Effector memory CD8-positive, alpha-beta T cell (primary cell): ENCODE measurements at regions not wholly inside any gene's neighbourhood (a gene's known extent, or its start where the extent isn't known, plus 50 kb on each side); places are given as distances from the start of the nearest gene placed in this dataset.

Experiments used
- ATAC-seq: fragments of 150-1000 bp; cut with Tn5 transposase; replicated peaks from 2 replicates; pipeline ENCODE4 v1.10.0; 2021; ENCODE audit warnings: mild to moderate bottlenecking, moderate library complexity
- DNase-seq, 3 experiments: peaks; one replicate each; pipeline ENCODE4 v3.0.0; 2021
- H3K27ac Mint-ChIP-seq, 2 donors: one replicate each; pipeline ENCODE4 v1.8.0; 2022; ENCODE audit warnings: mild to moderate bottlenecking in 2 of 2, mixed read lengths in 2 of 2, moderate library complexity in 2 of 2
- H3K27me3 Mint-ChIP-seq, 2 donors: one replicate each; pipeline ENCODE4 v1.8.0; 2022; ENCODE audit warnings: mixed read lengths in 2 of 2
- H3K36me3 Mint-ChIP-seq: one replicate; pipeline ENCODE4 v1.8.0; 2022; ENCODE audit warnings: mild to moderate bottlenecking, moderate library complexity, mixed read lengths; ENCODE audit not compliant: insufficient read depth
- H3K4me1 Mint-ChIP-seq, 2 donors: one replicate each; pipeline ENCODE4 v1.8.0; 2022; ENCODE audit warnings: low read depth in 2 of 2, mixed read lengths in 2 of 2
- H3K4me3 Mint-ChIP-seq, 2 donors: one replicate each; pipeline ENCODE4 v1.8.0; 2022; ENCODE audit warnings: mild to moderate bottlenecking in 2 of 2, mixed read lengths in 2 of 2, moderate library complexity in 2 of 2
- H3K9me3 Mint-ChIP-seq, 2 donors: one replicate each; pipeline ENCODE4 v1.8.0; 2022; ENCODE audit warnings: mixed read lengths in 2 of 2

- H3K9me3 Mint-ChIP-seq: peaks cover 0 to 2% of the 10 kb centered on the region in 2 donors
- H3K27ac Mint-ChIP-seq: no peak overlapping the region
- H3K4me1 Mint-ChIP-seq: no peaks in the 10 kb centered on the region
Measured at GRCh38 chr14:81638656-81639280, 105.1 kb upstream of the SEL1L start.

DNA sequence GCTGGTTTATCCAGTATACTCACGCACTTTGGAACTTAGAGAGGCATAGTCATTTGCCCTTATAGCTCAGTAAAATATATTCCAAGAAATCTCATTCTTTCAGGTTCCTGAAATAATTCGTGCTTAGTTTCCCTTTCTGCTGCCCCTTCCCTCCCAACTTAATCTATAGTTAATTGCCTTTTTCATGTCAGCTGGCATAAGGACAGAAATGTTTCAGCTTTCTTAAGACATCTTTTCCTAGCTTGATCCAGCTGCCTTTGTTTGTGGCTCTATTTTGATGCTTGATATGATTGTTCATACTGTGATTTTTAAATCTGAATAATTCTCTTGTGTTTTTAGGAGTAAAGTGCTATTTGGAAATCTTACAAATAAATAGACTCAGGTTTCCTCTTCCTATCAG, 120.0 kb upstream of the SEL1L start:
- Mint-ChIP-seq H3K4me1 (no peaks in the 10 kb centered on the region), H3K27me3 (peaks cover 0 to 11% of the 10 kb centered on the region in 2 donors), H3K27ac (no peak overlapping the region), H3K36me3 (no peaks in the 10 kb centered on the region), H3K9me3 (peaks cover 0 to 3% of the 10 kb centered on the region in 2 donors), H3K4me3 (no peak overlapping the region)
- DNase-seq: no peak
- ATAC-seq: no peak

More at GRCh38 chr14:81638656-81639280, 105.1 kb upstream of the SEL1L start:
- ATAC-seq (no peak), DNase-seq (no peak)
- Mint-ChIP-seq H3K36me3 (no peaks in the 10 kb centered on the region), H3K4me3 (no peak overlapping the region), H3K27me3 (peaks cover 3 to 17% of the 10 kb centered on the region in 2 donors)

GRCh38 chr14:81655423-81656314, 122.0 kb upstream of the SEL1L start:
- H3K27ac Mint-ChIP-seq: no peak overlapping the region
- H3K4me1 Mint-ChIP-seq: no peaks in the 10 kb centered on the region
- H3K27me3 Mint-ChIP-seq: peaks cover 0 to 6% of the 10 kb centered on the region in 2 donors
- H3K9me3 Mint-ChIP-seq: no peaks in the 10 kb centered on the region
- no peak for DNase-seq
- H3K4me3 Mint-ChIP-seq: no peak overlapping the region
- H3K36me3 Mint-ChIP-seq: no peaks in the 10 kb centered on the region
- no peak for ATAC-seq

DNA sequence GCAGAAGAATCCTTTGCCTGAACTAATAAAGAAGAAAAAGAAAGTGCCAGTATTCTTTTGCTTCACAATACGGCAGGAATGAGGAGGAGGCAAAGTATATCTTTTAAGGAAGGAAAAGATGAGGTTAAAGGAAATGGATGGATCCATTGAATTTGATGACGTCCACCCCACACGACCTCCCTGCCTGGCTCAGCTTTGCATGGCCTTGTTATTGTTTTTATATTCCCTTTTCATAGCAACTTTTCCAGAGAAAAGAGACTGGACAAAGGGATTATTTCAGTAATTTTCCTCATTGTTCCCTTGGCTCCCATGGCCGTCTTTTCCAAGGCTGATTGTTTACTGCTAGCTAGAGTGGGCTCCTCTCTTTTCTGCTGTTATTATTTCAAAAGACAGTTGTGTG, 123.2 kb upstream of the SEL1L start:
- H3K9me3 Mint-ChIP-seq: no peaks in the 10 kb centered on the region
- peaks cover 0 to 6% of the 10 kb centered on the region in 2 donors for H3K27me3 Mint-ChIP-seq
- H3K4me3 Mint-ChIP-seq: no peak overlapping the region
- ATAC-seq (no peak), DNase-seq (no peak)
- H3K27ac Mint-ChIP-seq: no peak overlapping the region
- no peaks in the 10 kb centered on the region for H3K4me1 Mint-ChIP-seq
- H3K36me3 Mint-ChIP-seq: no peaks in the 10 kb centered on the region

DNA sequence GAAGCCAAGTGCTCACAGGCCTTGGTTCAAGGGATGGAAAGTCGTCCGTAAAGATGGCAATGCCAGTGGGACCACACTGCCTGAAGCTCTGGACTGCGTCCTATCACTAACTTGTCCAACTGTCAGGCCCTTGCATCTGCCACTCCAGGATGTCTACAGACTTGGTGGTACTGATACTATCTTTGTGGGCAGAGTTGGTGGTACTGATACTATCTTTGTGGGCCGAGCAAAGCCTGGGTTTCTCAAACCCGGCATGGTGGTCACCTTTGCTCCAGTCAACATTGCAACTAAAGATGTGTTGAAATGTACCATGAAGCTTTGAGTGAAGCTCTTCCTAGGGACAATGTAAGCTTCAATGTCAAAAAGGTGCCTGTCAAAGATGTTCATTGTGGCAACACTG, 128.4 kb upstream of the SEL1L start:
- ATAC-seq (no peak), DNase-seq (no peak)
- H3K4me1 Mint-ChIP-seq: no peaks in the 10 kb centered on the region
- no peaks in the 10 kb centered on the region for H3K9me3 Mint-ChIP-seq
- no peak overlapping the region for H3K4me3 Mint-ChIP-seq
- no peaks in the 10 kb centered on the region for H3K36me3 Mint-ChIP-seq
- no peaks in the 10 kb centered on the region for H3K27me3 Mint-ChIP-seq
- no peak overlapping the region for H3K27ac Mint-ChIP-seq

DNA sequence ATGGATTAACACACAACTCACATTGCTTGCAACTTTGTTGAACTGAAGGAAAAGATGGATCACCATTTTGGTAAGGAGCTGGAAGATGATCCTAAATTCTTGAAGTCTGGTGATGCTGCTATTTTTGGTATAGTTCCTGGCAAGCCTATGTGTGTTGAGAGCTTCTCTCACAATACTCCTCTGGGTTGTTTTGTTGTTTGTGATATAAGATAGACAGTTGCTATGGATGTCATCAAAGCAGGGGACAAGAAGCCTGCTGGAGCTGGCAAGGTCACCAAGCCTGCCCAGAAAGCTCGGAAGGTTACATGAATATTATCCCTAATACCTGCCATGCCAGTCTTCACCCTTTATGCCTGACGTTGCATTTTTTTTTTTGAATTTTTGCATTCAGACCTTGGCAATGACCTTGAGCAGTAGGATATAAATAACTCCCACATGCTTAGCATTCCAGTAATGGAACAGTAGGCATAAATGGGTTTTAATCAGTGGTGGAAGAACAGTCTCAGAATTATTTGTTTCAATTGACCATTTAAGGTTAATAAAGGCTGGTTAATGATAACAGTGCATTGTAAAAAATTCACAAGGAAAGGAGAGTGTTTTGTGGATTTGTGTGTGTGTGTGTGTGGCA, 129.0 kb upstream of the SEL1L start:
- Mint-ChIP-seq H3K36me3 (no peaks in the 10 kb centered on the region), H3K4me1 (no peaks in the 10 kb centered on the region), H3K9me3 (no peaks in the 10 kb centered on the region), H3K27ac (no peak overlapping the region), H3K27me3 (no peaks in the 10 kb centered on the region), H3K4me3 (no peak overlapping the region)
- ATAC-seq (no peak), DNase-seq (no peak)

GRCh38 chr14:81668626-81669274, 135.1 kb upstream of the SEL1L start:
- Mint-ChIP-seq H3K9me3 (no peaks in the 10 kb centered on the region), H3K36me3 (no peaks in the 10 kb centered on the region), H3K4me1 (no peaks in the 10 kb centered on the region), H3K27me3 (no peaks in the 10 kb centered on the region), H3K27ac (no peak overlapping the region), H3K4me3 (no peak overlapping the region)
- DNase-seq (no peak), ATAC-seq (no peak)

DNA sequence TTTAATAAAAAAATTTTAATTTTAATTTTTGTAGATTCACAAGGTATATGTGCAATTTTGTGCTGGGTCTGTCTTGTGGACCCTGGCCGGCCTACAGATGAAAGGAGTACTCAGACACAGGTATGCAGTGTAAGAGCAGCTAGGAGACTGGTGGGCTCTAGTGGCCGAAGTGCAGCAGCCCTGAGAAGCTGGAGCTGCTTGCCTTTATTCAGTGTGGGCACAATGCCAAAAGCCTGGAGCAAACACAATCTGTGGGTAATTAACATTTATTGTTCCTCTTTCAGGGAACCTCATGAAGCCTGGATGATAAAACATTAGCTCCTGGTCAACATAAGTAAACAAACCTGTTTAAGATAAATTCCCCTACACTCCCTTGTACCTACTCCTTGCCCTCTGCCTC, 135.7 kb upstream of the SEL1L start:
- ATAC-seq: no peak
- Mint-ChIP-seq H3K27ac (no peak overlapping the region), H3K4me1 (no peaks in the 10 kb centered on the region)

DNA sequence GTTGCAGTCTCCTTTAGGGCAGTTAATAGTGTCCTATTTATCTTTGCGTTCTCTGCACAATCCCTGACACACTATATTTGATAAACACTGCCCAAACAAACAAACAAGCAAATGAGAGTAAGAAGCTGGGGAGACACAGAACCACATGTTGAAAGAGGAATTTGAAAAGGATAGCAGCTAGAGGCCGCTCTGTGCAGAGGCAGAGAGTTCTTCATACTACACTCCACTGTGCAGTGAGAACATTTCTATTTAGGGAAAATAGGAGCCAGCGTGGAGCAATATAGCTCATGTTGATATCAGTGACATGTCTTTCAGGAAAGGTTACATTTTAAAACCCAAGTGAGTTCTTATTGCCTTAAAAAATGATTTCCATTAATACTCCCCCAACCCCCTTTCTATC, 140.3 kb upstream of the SEL1L start:
- no peaks in the 10 kb centered on the region for H3K36me3 Mint-ChIP-seq
- H3K27ac Mint-ChIP-seq: no peak overlapping the region
- H3K4me3 Mint-ChIP-seq: no peak overlapping the region
- DNase-seq (no peak), ATAC-seq (no peak)
- no peaks in the 10 kb centered on the region for H3K27me3 Mint-ChIP-seq
- no peaks in the 10 kb centered on the region for H3K4me1 Mint-ChIP-seq
- peaks cover 0 to under 1% of the 10 kb centered on the region in 2 donors for H3K9me3 Mint-ChIP-seq

More for the DNA sequence above, 135.7 kb upstream of the SEL1L start:
- H3K27me3 Mint-ChIP-seq: no peaks in the 10 kb centered on the region
- no peak overlapping the region for H3K4me3 Mint-ChIP-seq
- no peaks in the 10 kb centered on the region for H3K9me3 Mint-ChIP-seq
- no peak for DNase-seq
- H3K36me3 Mint-ChIP-seq: no peaks in the 10 kb centered on the region

- Mint-ChIP-seq H3K4me3 (no peak overlapping the region), H3K4me1 (no peaks in the 10 kb centered on the region), H3K27me3 (peaks cover 1 to 7% of the 10 kb centered on the region in 2 donors)
Measured at GRCh38 chr14:81676395-81676794, 142.7 kb upstream of the SEL1L start.

DNA sequence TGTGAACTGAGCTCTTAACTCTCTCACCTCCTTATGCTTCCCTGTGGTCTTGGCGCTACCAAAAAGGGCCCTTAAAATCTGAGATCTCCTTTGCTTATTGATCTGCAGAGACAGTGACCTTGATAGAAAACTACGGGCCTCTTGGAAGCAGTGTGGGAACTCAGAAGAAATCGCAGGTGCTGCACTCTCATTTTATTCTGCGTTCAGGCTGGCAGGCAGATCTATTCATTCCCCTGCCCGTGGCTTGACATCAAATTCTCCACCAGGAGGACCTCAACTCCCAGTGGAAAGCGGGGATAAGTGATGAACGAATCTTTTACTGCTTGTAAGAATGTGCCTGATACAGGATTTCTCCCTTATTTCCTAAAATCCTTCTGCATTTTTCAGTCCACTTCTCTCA, 143.2 kb upstream of the SEL1L start:
- DNase-seq (no peak), ATAC-seq (no peak)
- Mint-ChIP-seq H3K27ac (no peak overlapping the region), H3K4me3 (no peak overlapping the region), H3K4me1 (no peaks in the 10 kb centered on the region), H3K9me3 (peaks cover 0 to 4% of the 10 kb centered on the region in 2 donors), H3K27me3 (peaks cover 6 to 12% of the 10 kb centered on the region in 2 donors), H3K36me3 (no peaks in the 10 kb centered on the region)

More at GRCh38 chr14:81676395-81676794, 142.7 kb upstream of the SEL1L start:
- Mint-ChIP-seq H3K36me3 (no peaks in the 10 kb centered on the region), H3K9me3 (peaks cover 0 to 4% of the 10 kb centered on the region in 2 donors), H3K27ac (no peak overlapping the region)
- ATAC-seq (no peak), DNase-seq (no peak)

DNA sequence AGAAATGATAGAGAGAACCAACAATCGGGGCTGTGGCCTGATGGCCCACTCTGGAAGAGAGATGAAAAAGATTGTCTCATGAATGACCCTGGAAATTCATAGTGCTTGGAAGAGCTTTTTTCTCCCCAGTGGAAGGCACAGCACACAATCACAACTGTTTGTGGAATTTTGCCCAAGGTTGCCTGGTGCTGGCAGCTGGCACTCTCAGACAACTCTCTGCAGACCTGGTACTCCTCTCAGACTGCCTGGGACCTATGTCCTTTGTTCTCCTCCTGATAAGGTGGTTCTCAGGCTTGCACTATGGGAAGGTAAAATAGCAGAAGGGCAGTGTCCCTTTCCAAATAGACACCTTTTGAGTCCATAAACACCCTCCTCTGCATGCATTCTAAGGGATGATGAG, 144.1 kb upstream of the SEL1L start:
- no peaks in the 10 kb centered on the region for H3K4me1 Mint-ChIP-seq

GRCh38 chr14:81679226-81679625, 145.6 kb upstream of the SEL1L start:
- Mint-ChIP-seq H3K36me3 (no peaks in the 10 kb centered on the region), H3K4me1 (no peaks in the 10 kb centered on the region), H3K27me3 (peaks cover 8 to 14% of the 10 kb centered on the region in 2 donors), H3K27ac (no peak overlapping the region), H3K4me3 (no peak overlapping the region), H3K9me3 (peaks cover 0 to 4% of the 10 kb centered on the region in 2 donors)
- DNase-seq (no peak), ATAC-seq (no peak)

More for the DNA sequence above, 144.1 kb upstream of the SEL1L start:
- Mint-ChIP-seq H3K27ac (no peak overlapping the region), H3K9me3 (peaks cover 0 to 4% of the 10 kb centered on the region in 2 donors), H3K4me3 (no peak overlapping the region), H3K36me3 (no peaks in the 10 kb centered on the region), H3K27me3 (peaks cover 8 to 14% of the 10 kb centered on the region in 2 donors)
- DNase-seq (no peak), ATAC-seq (no peak)
